ENCODE measurements at regions not wholly inside any gene's neighbourhood (a gene's known extent, or its start where the extent isn't known, plus 50 kb on each side); places are given as distances from the start of the nearest gene placed in this dataset.

- Histone ChIP-seq H3K27me3 (ENCODE audit: insufficient read depth) (no peaks in the 10 kb centered on the region), H3K9me2 (no peaks in the 10 kb centered on the region), H2AFZ (ENCODE audit: low read depth) (no peak overlapping the region), H3K9me3 (no peaks in the 10 kb centered on the region), H3K4me2 (no peak overlapping the region), H3K9ac (no peak overlapping the region), H4K20me1 (ENCODE audit: insufficient read depth) (no peaks in the 10 kb centered on the region), H3K36me3 (replicated peaks in 1 of 2; ENCODE audit: control insufficient read depth in 1 of 2, insufficient read depth in 2 of 2, low read length in 1 of 2) (no peaks in the 10 kb centered on the region), H3K4me1 (ENCODE audit: control insufficient read depth in 1 of 2, insufficient read depth in 2 of 2, low read depth in 1 of 2, low read length in 1 of 2) (peaks cover 0 to 23% of the 10 kb centered on the region in 2 experiments; a peak in 2 of 4 replicates), H3K4me3 (ENCODE audit: low read depth in 2 of 2, low read length in 1 of 2) (no peak overlapping the region), H3F3A (replicated peaks; ENCODE audit: insufficient read depth) (no peaks in the 10 kb centered on the region), H3K79me2 (ENCODE audit: insufficient read depth) (no peaks in the 10 kb centered on the region), H3K27ac (ENCODE audit: low read depth in 2 of 2, low read length in 1 of 2) (no peak overlapping the region)
- DNase-seq, result no peak
- 84% methylated on average over 11 of the region's 11 CpGs for WGBS (ENCODE audit: low lambda C conversion rate)
- ChIA-PET CTCF (no interaction called here), POLR2A (no interaction called here)
- TF ChIP-seq YY1 (IDR thresholded peaks at IDR 0.05; ENCODE audit: low read depth), result no peak
These were observed 288.0 kb upstream of the ANKRD55 start for GRCh38 chr5:56520986-56521730.

- Histone ChIP-seq H3K27me3 (ENCODE audit: insufficient read depth) (no peaks in the 10 kb centered on the region), H3K9ac (no peak overlapping the region), H3K27ac (ENCODE audit: low read depth in 2 of 2, low read length in 1 of 2) (no peak overlapping the region), H3K79me2 (ENCODE audit: insufficient read depth) (no peaks in the 10 kb centered on the region), H3K9me3 (no peaks in the 10 kb centered on the region), H3K36me3 (replicated peaks in 1 of 2; ENCODE audit: control insufficient read depth in 1 of 2, insufficient read depth in 2 of 2, low read length in 1 of 2) (no peaks in the 10 kb centered on the region), H3K4me3 (ENCODE audit: low read depth in 2 of 2, low read length in 1 of 2) (no peak overlapping the region), H3F3A (replicated peaks; ENCODE audit: insufficient read depth) (no peaks in the 10 kb centered on the region), H3K9me2 (no peaks in the 10 kb centered on the region), H3K4me2 (no peak overlapping the region), H2AFZ (ENCODE audit: low read depth) (no peak overlapping the region), H4K20me1 (ENCODE audit: insufficient read depth) (no peaks in the 10 kb centered on the region), H3K4me1 (ENCODE audit: control insufficient read depth in 1 of 2, insufficient read depth in 2 of 2, low read depth in 1 of 2, low read length in 1 of 2) (peaks cover 0 to 27% of the 10 kb centered on the region in 2 experiments; a peak in 2 of 4 replicates)
- DNase-seq, result no peak
- WGBS (ENCODE audit: low lambda C conversion rate), result 48% methylated on average over 4 of the region's 4 CpGs
- POLR2A ChIA-PET, result no interaction called here
- TF ChIP-seq TCF12 (IDR thresholded peaks at IDR 0.05), result no peak
- no peak for TF ChIP-seq JUND (IDR thresholded peaks at IDR 0.05)
- no peak for TF ChIP-seq GABPA (IDR thresholded peaks at IDR 0.05; ENCODE audit: low read depth)
- TF ChIP-seq EP300 (IDR thresholded peaks at IDR 0.05; ENCODE audit: borderline replicate concordance in 1 of 2, low read depth in 1 of 2, low read length in 1 of 2), result no peak
- no peak for TF ChIP-seq FOXM1 (IDR thresholded peaks at IDR 0.05; ENCODE audit: low read depth)
- TF ChIP-seq PBX3 (IDR thresholded peaks at IDR 0.05), result no peak
- no peak for TF ChIP-seq NRF1 (IDR thresholded peaks at IDR 0.05; ENCODE audit: low read depth, low read length)
- no peak for TF ChIP-seq EZH2phosphoT487 (IDR thresholded peaks at IDR 0.05; ENCODE audit: borderline replicate concordance, low read depth)
- no peak for TF ChIP-seq FOSL2 (IDR thresholded peaks at IDR 0.05; ENCODE audit: borderline replicate concordance, low read depth)
- no peak for TF ChIP-seq MAX (IDR thresholded peaks at IDR 0.05; ENCODE audit: low read depth)
- no peak for TF ChIP-seq REST (IDR thresholded peaks at IDR 0.05; ENCODE audit: low read depth, low read length)
- TF ChIP-seq CTCF (IDR thresholded peaks at IDR 0.05), result no peak
- TF ChIP-seq TAF1 (IDR thresholded peaks at IDR 0.05; ENCODE audit: borderline replicate concordance, low read depth, low read length), result no peak
- no peak for TF ChIP-seq MEF2A (IDR thresholded peaks at IDR 0.05; ENCODE audit: borderline replicate concordance, low read depth)
- TF ChIP-seq USF1 (IDR thresholded peaks at IDR 0.05; ENCODE audit: borderline replicate concordance, low read depth), result no peak
- no peak for TF ChIP-seq SMC3 (IDR thresholded peaks at IDR 0.05; ENCODE audit: low read depth, low read length)
- CTCF ChIA-PET, result interaction anchor here (0.9 to 1.3 kb wide), 2 partner anchors 248 to 619 kb away, joined by 3 to 4 read pairs; no protein-coding TSS in a partner anchor
These were observed 285.7 kb upstream of the ANKRD55 start for GRCh38 chr5:56518820-56519219.
